HUES6 (cell line): ENCODE measurements at regions not wholly inside any gene's neighbourhood (a gene's known extent, or its start where the extent isn't known, plus 50 kb on each side); places are given as distances from the start of the nearest gene placed in this dataset.

Experiments
- H3K27ac ChIP-seq: 2 replicates; pipeline ENCODE4 v1.7.0; 2013; ENCODE audit warnings: low read depth, mild to moderate bottlenecking, low read length, inconsistent platforms
- H3K27me3 ChIP-seq: 2 replicates; pipeline ENCODE4 v1.6.1; 2013; ENCODE audit warnings: low read length; ENCODE audit not compliant: control insufficient read depth, insufficient read depth
- H3K36me3 ChIP-seq: 2 replicates; pipeline ENCODE4 v1.6.1; 2013; ENCODE audit warnings: low read length; ENCODE audit not compliant: control insufficient read depth, insufficient read depth
- H3K4me1 ChIP-seq: 2 replicates; pipeline ENCODE4 v1.6.1; 2013; ENCODE audit warnings: low read length; ENCODE audit not compliant: control insufficient read depth, insufficient read depth
- H3K4me3 ChIP-seq: 2 replicates; pipeline ENCODE4 v1.5.1; 2013; ENCODE audit warnings: low read depth, low read length
- H3K9ac ChIP-seq: one replicate; pipeline ENCODE4 v1.6.1; 2013; ENCODE audit warnings: mild to moderate bottlenecking, low read length
- H3K9me3 ChIP-seq: 2 replicates; pipeline ENCODE4 v1.6.1; 2013; ENCODE audit warnings: low read depth, low read length; ENCODE audit not compliant: control insufficient read depth, insufficient read depth

GRCh38 chr15:93900476-93901400 lies 330.6 kb upstream of the MCTP2 start:
- no peaks in the 10 kb centered on the region for H3K27me3 ChIP-seq
- no peaks in the 10 kb centered on the region for H3K4me1 ChIP-seq
- no peak overlapping the region for H3K27ac ChIP-seq
- H3K9ac ChIP-seq: no peak overlapping the region
- no peaks in the 10 kb centered on the region for H3K9me3 ChIP-seq
- H3K4me3 ChIP-seq: no peak overlapping the region
- H3K36me3 ChIP-seq: no peaks in the 10 kb centered on the region

- Histone ChIP-seq H3K27ac (no peak overlapping the region), H3K9ac (no peak overlapping the region), H3K4me1 (no peaks in the 10 kb centered on the region), H3K36me3 (no peaks in the 10 kb centered on the region), H3K9me3 (no peaks in the 10 kb centered on the region), H3K27me3 (no peaks in the 10 kb centered on the region), H3K4me3 (no peak overlapping the region)
Observed at GRCh38 chr15:93899817-93900216, 331.5 kb upstream of the MCTP2 start.

GRCh38 chr15:93897377-93897776 lies 334.0 kb upstream of the MCTP2 start:
- Histone ChIP-seq H3K36me3 (no peaks in the 10 kb centered on the region), H3K4me3 (no peak overlapping the region), H3K27ac (no peak overlapping the region), H3K27me3 (no peaks in the 10 kb centered on the region), H3K4me1 (no peaks in the 10 kb centered on the region), H3K9ac (no peak overlapping the region), H3K9me3 (no peaks in the 10 kb centered on the region)

GRCh38 chr15:93895976-93896770 lies 335.2 kb upstream of the MCTP2 start:
- H3K4me3 ChIP-seq: no peak overlapping the region
- no peaks in the 10 kb centered on the region for H3K9me3 ChIP-seq
- H3K27ac ChIP-seq: no peak overlapping the region
- H3K36me3 ChIP-seq: no peaks in the 10 kb centered on the region
- H3K27me3 ChIP-seq: no peaks in the 10 kb centered on the region
- H3K4me1 ChIP-seq: no peaks in the 10 kb centered on the region
- H3K9ac ChIP-seq: no peak overlapping the region

GRCh38 chr15:93894438-93895036 lies 336.8 kb upstream of the MCTP2 start:
- no peaks in the 10 kb centered on the region for H3K36me3 ChIP-seq
- no peak overlapping the region for H3K9ac ChIP-seq
- no peaks in the 10 kb centered on the region for H3K9me3 ChIP-seq
- no peaks in the 10 kb centered on the region for H3K27me3 ChIP-seq
- H3K27ac ChIP-seq: no peak overlapping the region
- H3K4me3 ChIP-seq: no peak overlapping the region
- no peaks in the 10 kb centered on the region for H3K4me1 ChIP-seq

GRCh38 chr15:93887151-93887550 lies 344.2 kb upstream of the MCTP2 start:
- Histone ChIP-seq H3K4me1 (peaks cover 13% of the 10 kb centered on the region), H3K27ac (no peak overlapping the region), H3K9ac (no peak overlapping the region), H3K4me3 (no peak overlapping the region), H3K27me3 (no peaks in the 10 kb centered on the region), H3K9me3 (no peaks in the 10 kb centered on the region), H3K36me3 (no peaks in the 10 kb centered on the region)

- Histone ChIP-seq H3K4me1 (peaks cover 13% of the 10 kb centered on the region), H3K27me3 (no peaks in the 10 kb centered on the region), H3K4me3 (no peak overlapping the region), H3K9me3 (no peaks in the 10 kb centered on the region), H3K27ac (no peak overlapping the region), H3K9ac (no peak overlapping the region), H3K36me3 (no peaks in the 10 kb centered on the region)
Observed at GRCh38 chr15:93882779-93883178, 348.6 kb upstream of the MCTP2 start.

- Histone ChIP-seq H3K27me3 (no peaks in the 10 kb centered on the region), H3K27ac (no peak overlapping the region), H3K9ac (no peak overlapping the region), H3K4me3 (no peak overlapping the region), H3K36me3 (no peaks in the 10 kb centered on the region), H3K4me1 (peaks cover 13% of the 10 kb centered on the region), H3K9me3 (no peaks in the 10 kb centered on the region)
Observed at GRCh38 chr15:93882141-93882540, 349.2 kb upstream of the MCTP2 start.

GRCh38 chr15:93881310-93881709 lies 350.1 kb upstream of the MCTP2 start:
- H3K27ac ChIP-seq: no peak overlapping the region
- H3K27me3 ChIP-seq: no peaks in the 10 kb centered on the region
- H3K4me3 ChIP-seq: no peak overlapping the region
- no peak overlapping the region for H3K9ac ChIP-seq
- H3K9me3 ChIP-seq: no peaks in the 10 kb centered on the region
- H3K36me3 ChIP-seq: no peaks in the 10 kb centered on the region
- H3K4me1 ChIP-seq: peaks cover 13% of the 10 kb centered on the region

- Histone ChIP-seq H3K9me3 (no peaks in the 10 kb centered on the region), H3K36me3 (no peaks in the 10 kb centered on the region), H3K9ac (no peak overlapping the region), H3K27ac (no peak overlapping the region), H3K4me3 (no peak overlapping the region), H3K4me1 (peaks cover 13% of the 10 kb centered on the region), H3K27me3 (no peaks in the 10 kb centered on the region)
Observed at GRCh38 chr15:93880358-93880757, 351.0 kb upstream of the MCTP2 start.

- H3K27ac ChIP-seq: no peak overlapping the region
- H3K9ac ChIP-seq: no peak overlapping the region
- no peaks in the 10 kb centered on the region for H3K36me3 ChIP-seq
- H3K4me1 ChIP-seq: no peaks in the 10 kb centered on the region
- no peak overlapping the region for H3K4me3 ChIP-seq
- no peaks in the 10 kb centered on the region for H3K9me3 ChIP-seq
- no peaks in the 10 kb centered on the region for H3K27me3 ChIP-seq
Observed at GRCh38 chr15:93870583-93870982, 360.8 kb upstream of the MCTP2 start.
